WERI-Rb-1 (cell line): ENCODE measurements at regions not wholly inside any gene's neighbourhood (a gene's known extent, or its start where the extent isn't known, plus 50 kb on each side); places are given as distances from the start of the nearest gene placed in this dataset.

Source experiments
- DNase-seq: peaks from one replicate; pipeline ENCODE4 v3.0.0-alpha.2; 2020
- H3K27ac ChIP-seq: fragments of 250-450 bp; sonication (Bioruptor Pico); 2 replicates; pipeline ENCODE4 v1.5.1; 2020; ENCODE audit warnings: mild to moderate bottlenecking, moderate library complexity
- H3K27me3 ChIP-seq: fragments of 250-450 bp; sonication (Bioruptor Pico); 2 replicates; pipeline ENCODE4 v1.5.1; 2021; ENCODE audit warnings: mild to moderate bottlenecking, low read depth, moderate library complexity; ENCODE audit not compliant: insufficient read depth, severe bottlenecking
- H3K36me3 ChIP-seq: fragments of 250-450 bp; sonication (Bioruptor Pico); 2 replicates; pipeline ENCODE4 v1.5.1; 2020; ENCODE audit warnings: mild to moderate bottlenecking, moderate library complexity
- H3K4me3 ChIP-seq: 2 replicates; pipeline ENCODE4 v1.5.1; 2011; ENCODE audit warnings: low read depth, mild to moderate bottlenecking, control low read depth, low read length
- H3K9me3 ChIP-seq: fragments of 250-450 bp; sonication (Bioruptor Pico); 2 replicates; pipeline ENCODE4 v1.5.1; 2021; ENCODE audit warnings: mild to moderate bottlenecking, moderate library complexity; ENCODE audit not compliant: severe bottlenecking
- CTCF ChIP-seq: IDR thresholded peaks from 2 replicates; pipeline ENCODE4 v1.5.1; 2011; ENCODE audit warnings: low read depth, mild to moderate bottlenecking, control low read depth, inconsistent platforms, low read length

- DNase-seq = peak; percentile 80
- Histone ChIP-seq H3K36me3 (no peaks in the 10 kb centered on the region), H3K9me3 (no peaks in the 10 kb centered on the region), H3K27ac (no peak overlapping the region), H3K4me3 (no peak overlapping the region), H3K27me3 (no peaks in the 10 kb centered on the region)
- TF ChIP-seq CTCF = peak; percentile 90
These were observed 93.9 kb upstream of the RASGRF1 start for GRCh38 chr15:79184465-79184892.

GRCh38 chr15:79180318-79180717 is 89.7 kb upstream of the RASGRF1 start:
- H3K4me3 ChIP-seq = no peak overlapping the region
- no peak for DNase-seq
- no peaks in the 10 kb centered on the region for H3K36me3 ChIP-seq
- H3K27me3 ChIP-seq = no peaks in the 10 kb centered on the region
- H3K9me3 ChIP-seq = no peaks in the 10 kb centered on the region
- no peak overlapping the region for H3K27ac ChIP-seq
- no peak for TF ChIP-seq CTCF

GRCh38 chr15:79179597-79179996 is 89.0 kb upstream of the RASGRF1 start:
- H3K9me3 ChIP-seq = no peaks in the 10 kb centered on the region
- no peaks in the 10 kb centered on the region for H3K27me3 ChIP-seq
- DNase-seq = no peak
- no peaks in the 10 kb centered on the region for H3K36me3 ChIP-seq
- no peak for TF ChIP-seq CTCF
- H3K27ac ChIP-seq = no peak overlapping the region
- no peak overlapping the region for H3K4me3 ChIP-seq

GRCh38 chr15:79179108-79179561 is 88.6 kb upstream of the RASGRF1 start:
- no peak for DNase-seq
- no peak for TF ChIP-seq CTCF
- H3K4me3 ChIP-seq = no peak overlapping the region
- no peak overlapping the region for H3K27ac ChIP-seq
- H3K36me3 ChIP-seq = no peaks in the 10 kb centered on the region
- no peaks in the 10 kb centered on the region for H3K27me3 ChIP-seq
- H3K9me3 ChIP-seq = no peaks in the 10 kb centered on the region

- H3K36me3 ChIP-seq = no peaks in the 10 kb centered on the region
- H3K9me3 ChIP-seq = no peaks in the 10 kb centered on the region
- H3K27me3 ChIP-seq = no peaks in the 10 kb centered on the region
- H3K4me3 ChIP-seq = no peak overlapping the region
- no peak for TF ChIP-seq CTCF
- no peak overlapping the region for H3K27ac ChIP-seq
- DNase-seq = no peak
These were observed 88.0 kb upstream of the RASGRF1 start for GRCh38 chr15:79178594-79178993.

- no peak overlapping the region for H3K4me3 ChIP-seq
- TF ChIP-seq CTCF = no peak
These were observed 85.6 kb upstream of the RASGRF1 start for GRCh38 chr15:79176151-79176550.

More at GRCh38 chr15:79176151-79176550, 85.6 kb upstream of the RASGRF1 start:
- DNase-seq = no peak
- H3K27me3 ChIP-seq = no peaks in the 10 kb centered on the region
- H3K36me3 ChIP-seq = no peaks in the 10 kb centered on the region
- H3K9me3 ChIP-seq = no peaks in the 10 kb centered on the region
- H3K27ac ChIP-seq = no peak overlapping the region
